ENCODE measurements at regions not wholly inside any gene's neighbourhood (a gene's known extent, or its start where the extent isn't known, plus 50 kb on each side); places are given as distances from the start of the nearest gene placed in this dataset.
"Not testable (repeated sequence)": the region's sequence is repeated elsewhere in the genome, so short reads cannot be mapped to it uniquely, and the experiment has no call there.

- no peak for DNase-seq
Measured at GRCh38 chr2:12881952-12882351, 165.2 kb downstream of the TRIB2 start.

- no peak for DNase-seq
Measured at GRCh38 chr2:12882393-12882792, 165.7 kb downstream of the TRIB2 start.

- DNase-seq: no peak
Measured at GRCh38 chr2:12883906-12884305, 167.2 kb downstream of the TRIB2 start.

- no peak for DNase-seq
Measured at GRCh38 chr2:12884713-12885282, 168.1 kb downstream of the TRIB2 start.

- no peak for DNase-seq
Measured at GRCh38 chr2:12890066-12890465, 173.3 kb downstream of the TRIB2 start.

- no peak for DNase-seq
Measured at GRCh38 chr2:12890481-12890991, 173.8 kb downstream of the TRIB2 start.

GRCh38 chr2:12895017-12895416 is 178.3 kb downstream of the TRIB2 start:
- no peak for DNase-seq

GRCh38 chr2:12896318-12896982 is 179.7 kb downstream of the TRIB2 start:
- no peak for DNase-seq

- no peak for DNase-seq
Measured at GRCh38 chr2:12897181-12897580, 180.4 kb downstream of the TRIB2 start.

GRCh38 chr2:12903272-12903671 is 186.5 kb downstream of the TRIB2 start:
- no peak for DNase-seq

- no peak for DNase-seq
Measured at GRCh38 chr2:12910431-12910830, 193.7 kb downstream of the TRIB2 start.

- DNase-seq: no peak
Measured at GRCh38 chr2:12915787-12916186, 199.1 kb downstream of the TRIB2 start.

GRCh38 chr2:12918138-12918834 is 201.6 kb downstream of the TRIB2 start:
- DNase-seq: no peak

GRCh38 chr2:12918835-12919445 is 202.2 kb downstream of the TRIB2 start:
- no peak for DNase-seq

GRCh38 chr2:12921321-12921720 is 204.6 kb downstream of the TRIB2 start:
- no peak for DNase-seq

- no peak for DNase-seq
Measured at GRCh38 chr2:12923907-12924610, 207.3 kb downstream of the TRIB2 start.

- DNase-seq: not testable (repeated sequence)
Measured at GRCh38 chr2:12926641-12927040, 209.9 kb downstream of the TRIB2 start.

GRCh38 chr2:12928197-12928774 is 211.6 kb downstream of the TRIB2 start:
- no peak for DNase-seq

GRCh38 chr2:12928775-12929401 is 212.2 kb downstream of the TRIB2 start:
- DNase-seq: no peak

- DNase-seq: no peak
Measured at GRCh38 chr2:12929758-12930157, 213.0 kb downstream of the TRIB2 start.

GRCh38 chr2:12930391-12930790 is 213.7 kb downstream of the TRIB2 start:
- DNase-seq: no peak

GRCh38 chr2:12931186-12931844 is 214.6 kb downstream of the TRIB2 start:
- DNase-seq: peak; percentile 6

Measured in DMS 273 treated with DMSO at 0.1 percent for 48 hours (cell line).